ENCODE measurements at regions not wholly inside any gene's neighbourhood (a gene's known extent, or its start where the extent isn't known, plus 50 kb on each side); places are given as distances from the start of the nearest gene placed in this dataset.

GRCh38 chr15:58344213-58345070 lies 87.3 kb upstream of the LIPC start:
- Histone ChIP-seq H3K27me3 (ENCODE audit: control insufficient read depth in 1 of 2, insufficient read depth in 2 of 2, low read length in 2 of 2) (no peaks in the 10 kb centered on the region), H4K20me1 (ENCODE audit: insufficient read depth, low read length) (no peaks in the 10 kb centered on the region), H3K9me3 (ENCODE audit: low read length) (no peaks in the 10 kb centered on the region), H3K4me3 (replicated peaks in 1 of 3; ENCODE audit: insufficient read depth in 1 of 3, low read depth in 2 of 3, low read length in 3 of 3) (no peak overlapping the region), H3K4me1 (ENCODE audit: insufficient read depth, low read length) (peaks cover 8% of the 10 kb centered on the region), H3K4me2 (ENCODE audit: low read depth, low read length) (no peak overlapping the region), H3K79me2 (ENCODE audit: insufficient read depth, low read length) (no peaks in the 10 kb centered on the region), H3K9ac (ENCODE audit: insufficient read depth, low read depth, low read length) (no peak overlapping the region), H3K36me3 (replicated peaks in 1 of 2; ENCODE audit: control insufficient read depth in 1 of 2, insufficient read depth in 2 of 2, low read length in 2 of 2) (no peaks in the 10 kb centered on the region), H2AFZ (ENCODE audit: low read length) (no peak overlapping the region), H3K27ac (ENCODE audit: extremely low read length, insufficient read depth, low read length) (no peak overlapping the region)
- FAIRE-seq = no peak
- no peak for DNase-seq (ENCODE audit: low spot score)
- WGBS (ENCODE audit: low lambda C conversion rate) = 29% methylated on average over 5 of the region's 5 CpGs
- ChIA-PET CTCF (ENCODE audit: low intra/inter-chr PET ratio, low total read pairs) (no interaction called here), POLR2A (interaction anchor here (3.1 kb wide), 1 partner anchor 12 kb away, joined by 16 read pairs; no protein-coding TSS in a partner anchor)
- in situ Hi-C loops (cut with HindIII; ENCODE audit: extremely low pct_ligation_motif_present, low pct_unique_long_range_greater_than_20kb) (no loop called here), intact Hi-C loops (cut with micrococcal nuclease; ENCODE audit: unreplicated experiment) (no loop called here)
- no TSS peak for BruUV-seq (replicated peaks)
- ATAC-seq = no peak
- TF ChIP-seq MAFF (IDR thresholded peaks at IDR 0.05; ENCODE audit: low read depth, low read length) = peak; percentile 13; the same call in 1 of the 2 replicates
- TF ChIP-seq MAFK (conservative IDR thresholded peaks at IDR 0.05 in 1 of 2, IDR thresholded peaks at IDR 0.05 in 1 of 2; ENCODE audit: low read length in 2 of 2) = peak; percentile 33 to 45; a peak in 2 of 4 replicates
- no peak for TF ChIP-seq ZNF777 (CRISPR knock-in tag; IDR thresholded peaks at IDR 0.05)
- TF ChIP-seq ZMYM2 (CRISPR knock-in tag; IDR thresholded peaks at IDR 0.05) = no peak
- no peak for TF ChIP-seq PHF5A (CRISPR knock-in tag; IDR thresholded peaks at IDR 0.05; ENCODE audit: low read depth, unreplicated experiment)

- ChIA-PET CTCF (ENCODE audit: low intra/inter-chr PET ratio, low total read pairs) (no interaction called here), POLR2A (interaction anchor here (3.1 kb wide), 1 partner anchor 14 kb away, joined by 16 read pairs; no protein-coding TSS in a partner anchor)
- no peak for FAIRE-seq
- Histone ChIP-seq H3K27ac (ENCODE audit: extremely low read length, insufficient read depth, low read length) (no peak overlapping the region), H3K79me2 (ENCODE audit: insufficient read depth, low read length) (no peaks in the 10 kb centered on the region), H3K9me3 (ENCODE audit: low read length) (no peaks in the 10 kb centered on the region), H3K27me3 (ENCODE audit: control insufficient read depth in 1 of 2, insufficient read depth in 2 of 2, low read length in 2 of 2) (peaks cover 0 to 4% of the 10 kb centered on the region in 2 experiments; a peak in 1 of 5 replicates), H3K4me1 (ENCODE audit: insufficient read depth, low read length) (peaks cover 8% of the 10 kb centered on the region), H4K20me1 (ENCODE audit: insufficient read depth, low read length) (no peaks in the 10 kb centered on the region), H3K9ac (ENCODE audit: insufficient read depth, low read depth, low read length) (no peak overlapping the region), H2AFZ (ENCODE audit: low read length) (no peak overlapping the region), H3K36me3 (replicated peaks in 1 of 2; ENCODE audit: control insufficient read depth in 1 of 2, insufficient read depth in 2 of 2, low read length in 2 of 2) (no peaks in the 10 kb centered on the region), H3K4me2 (ENCODE audit: low read depth, low read length) (no peak overlapping the region), H3K4me3 (replicated peaks in 1 of 3; ENCODE audit: insufficient read depth in 1 of 3, low read depth in 2 of 3, low read length in 3 of 3) (no peak overlapping the region)
- no peak for DNase-seq (ENCODE audit: low spot score)
- ATAC-seq = no peak
- intact Hi-C loops (cut with micrococcal nuclease; ENCODE audit: unreplicated experiment) = no loop called here
- no peak for TF ChIP-seq ZFAT (CRISPR knock-in tag; conservative IDR thresholded peaks at IDR 0.05)
- TF ChIP-seq ZNF446 (CRISPR knock-in tag; IDR thresholded peaks at IDR 0.05) = no peak
- no peak for TF ChIP-seq ZNF496 (CRISPR knock-in tag; IDR thresholded peaks at IDR 0.05; ENCODE audit: insufficient replicate concordance)
- no peak for TF ChIP-seq SRSF1 (optimal IDR thresholded peaks at IDR 0.05; ENCODE audit: low read depth, low read length)
- TF ChIP-seq REXO4 (CRISPR knock-in tag; IDR thresholded peaks at IDR 0.05; ENCODE audit: borderline replicate concordance) = no peak
- TF ChIP-seq ZNF816 (CRISPR knock-in tag; IDR thresholded peaks at IDR 0.05; ENCODE audit: borderline replicate concordance) = no peak
- TF ChIP-seq TCF7 (IDR thresholded peaks at IDR 0.05; ENCODE audit: low read depth) = no peak
- no peak for TF ChIP-seq ZSCAN9 (CRISPR knock-in tag; IDR thresholded peaks at IDR 0.05; ENCODE audit: borderline replicate concordance)
- TF ChIP-seq MLX (CRISPR knock-in tag; IDR thresholded peaks at IDR 0.05) = no peak
- TF ChIP-seq NPAS2 (CRISPR knock-in tag; IDR thresholded peaks at IDR 0.05; ENCODE audit: borderline replicate concordance) = no peak
- BruUV-seq (replicated peaks) = no TSS peak
- in situ Hi-C loops (cut with HindIII; ENCODE audit: extremely low pct_ligation_motif_present, low pct_unique_long_range_greater_than_20kb) = no loop called here
- WGBS (ENCODE audit: low lambda C conversion rate) = 60% methylated on average over 2 of the region's 3 CpGs
Measured at GRCh38 chr15:58346361-58346760, 85.4 kb upstream of the LIPC start.
